ENCODE measurements at regions not wholly inside any gene's neighbourhood (a gene's known extent, or its start where the extent isn't known, plus 50 kb on each side); places are given as distances from the start of the nearest gene placed in this dataset.
"Not testable (repeated sequence)": the region's sequence is repeated elsewhere in the genome, so short reads cannot be mapped to it uniquely, and the experiment has no call there.

DNA sequence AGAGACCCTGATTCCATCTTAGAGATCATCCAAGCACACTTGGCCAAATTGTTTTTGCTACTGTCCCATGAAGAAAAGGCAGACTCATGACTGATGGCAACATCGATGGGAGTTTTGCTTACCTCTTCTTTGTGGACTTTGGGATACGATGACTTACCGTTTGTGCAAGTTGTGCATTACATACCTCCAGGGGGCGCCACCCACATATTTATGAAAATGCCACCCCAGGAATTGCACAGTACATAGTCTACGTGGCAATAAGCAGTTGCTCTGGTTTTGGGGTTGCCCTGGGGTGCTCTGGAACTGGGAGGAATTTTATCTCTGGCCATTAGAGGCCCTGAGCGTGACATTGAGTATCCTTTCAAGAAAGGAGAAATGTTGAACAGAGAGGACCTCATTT lies 139.0 kb upstream of the CCZ1B start:
- H3K9me3 ChIP-seq (ENCODE audit: control insufficient read depth, insufficient read depth, low read depth, low read length); H3K4me1 ChIP-seq (ENCODE audit: control insufficient read depth, insufficient read depth, low read length); H3K36me3 ChIP-seq (ENCODE audit: control insufficient read depth in 2 of 2, insufficient read depth in 1 of 2, low read length in 2 of 2); POLR2A ChIA-PET; H3K4me3 ChIP-seq (ENCODE audit: low read depth, low read length); H3K27ac ChIP-seq (ENCODE audit: extremely low read depth, low read depth, low read length): not testable (repeated sequence)
- CTCF ChIA-PET: interaction anchor here (0.6 to 1.0 kb wide), 4 partner anchors 14 to 150 kb away, joined by 3 to 4 read pairs (median 3); no protein-coding TSS in a partner anchor
- TF ChIP-seq ZNF654 (tag by site-specific recombination; IDR thresholded peaks at IDR 0.05; ENCODE audit: low read depth): peak; percentile 43

DNA sequence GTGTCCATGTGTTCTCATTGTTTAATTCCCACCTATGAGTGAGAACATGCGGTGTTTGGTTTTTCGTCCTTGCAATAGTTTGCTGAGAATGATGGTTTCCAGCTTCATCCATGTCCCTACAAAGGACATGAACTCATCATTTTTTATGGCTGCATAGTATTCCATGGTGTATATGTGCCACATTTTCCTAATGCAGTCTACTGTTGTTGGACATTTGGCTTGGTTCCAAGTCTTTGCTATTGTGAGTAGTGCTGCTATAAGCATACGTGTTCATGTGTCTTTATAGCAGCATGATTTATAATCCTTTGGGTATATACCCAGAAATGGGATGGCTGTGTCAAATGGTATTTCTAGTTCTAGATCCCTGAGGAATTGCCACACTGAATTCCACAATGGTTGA lies 144.1 kb upstream of the CCZ1B start:
- H3K4me1 ChIP-seq (ENCODE audit: control insufficient read depth, insufficient read depth, low read length); H3K36me3 ChIP-seq (ENCODE audit: control insufficient read depth in 2 of 2, insufficient read depth in 1 of 2, low read length in 2 of 2); POLR2A ChIA-PET; H3K27ac ChIP-seq (ENCODE audit: extremely low read depth, low read depth, low read length); H3K9me3 ChIP-seq (ENCODE audit: control insufficient read depth, insufficient read depth, low read depth, low read length); H3K4me3 ChIP-seq (ENCODE audit: low read depth, low read length); CTCF ChIA-PET: not testable (repeated sequence)
- TF ChIP-seq ZNF146 (tag by site-specific recombination; IDR thresholded peaks at IDR 0.05): peak; percentile 39; the same call in 1 of the 2 replicates

DNA sequence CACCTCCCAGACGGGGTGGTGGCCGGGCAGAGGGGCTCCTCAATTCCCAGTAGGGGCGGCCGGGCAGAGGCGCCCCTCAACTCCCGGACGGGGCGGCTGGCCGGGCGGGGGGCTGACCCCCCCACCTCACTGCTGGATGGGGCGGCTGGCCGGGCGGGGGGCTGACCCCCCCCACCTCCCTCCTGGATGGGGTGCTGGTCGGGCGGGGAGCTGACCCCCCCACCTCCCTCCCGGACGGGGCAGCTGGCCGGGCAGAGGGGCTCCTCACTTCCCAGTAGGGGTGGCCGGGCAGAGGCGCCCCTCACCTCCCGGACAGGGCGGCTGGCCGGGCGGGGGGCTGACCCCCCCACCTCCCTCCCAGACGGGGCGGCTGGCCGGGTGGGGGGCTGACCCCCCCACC lies 148.8 kb upstream of the CCZ1B start:
- CTCF ChIA-PET; POLR2A ChIA-PET; H3K9me3 ChIP-seq (ENCODE audit: control insufficient read depth, insufficient read depth, low read depth, low read length); H3K4me3 ChIP-seq (ENCODE audit: low read depth, low read length); H3K27ac ChIP-seq (ENCODE audit: extremely low read depth, low read depth, low read length); H3K36me3 ChIP-seq (ENCODE audit: control insufficient read depth in 2 of 2, insufficient read depth in 1 of 2, low read length in 2 of 2); H3K4me1 ChIP-seq (ENCODE audit: control insufficient read depth, insufficient read depth, low read length): not testable (repeated sequence)

DNA sequence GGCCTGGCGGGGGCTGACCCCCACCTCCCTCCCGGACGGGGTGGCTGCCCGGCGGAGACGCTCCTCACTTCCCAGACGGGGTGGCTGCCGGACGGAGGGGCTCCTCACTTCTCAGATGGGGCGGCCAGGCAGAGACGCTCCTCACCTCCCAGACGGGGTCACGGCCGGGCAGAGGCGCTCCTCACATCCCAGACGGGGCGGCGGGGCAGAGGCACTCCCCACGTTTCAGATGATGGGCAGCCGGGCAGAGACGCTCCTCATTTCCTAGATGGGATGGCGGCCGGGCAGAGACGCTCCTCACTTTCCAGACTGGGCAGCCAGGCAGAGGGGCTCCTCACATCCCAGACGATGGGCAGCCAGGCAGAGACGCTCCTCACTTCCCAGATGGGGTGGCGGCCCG lies 149.3 kb upstream of the CCZ1B start:
- POLR2A ChIA-PET; H3K4me3 ChIP-seq (ENCODE audit: low read depth, low read length); H3K9me3 ChIP-seq (ENCODE audit: control insufficient read depth, insufficient read depth, low read depth, low read length); H3K4me1 ChIP-seq (ENCODE audit: control insufficient read depth, insufficient read depth, low read length); CTCF ChIA-PET; H3K36me3 ChIP-seq (ENCODE audit: control insufficient read depth in 2 of 2, insufficient read depth in 1 of 2, low read length in 2 of 2); H3K27ac ChIP-seq (ENCODE audit: extremely low read depth, low read depth, low read length): not testable (repeated sequence)

- H3K4me1 ChIP-seq (ENCODE audit: control insufficient read depth, insufficient read depth, low read length); H3K27ac ChIP-seq (ENCODE audit: extremely low read depth, low read depth, low read length); CTCF ChIA-PET; H3K4me3 ChIP-seq (ENCODE audit: low read depth, low read length); H3K9me3 ChIP-seq (ENCODE audit: control insufficient read depth, insufficient read depth, low read depth, low read length); H3K36me3 ChIP-seq (ENCODE audit: control insufficient read depth in 2 of 2, insufficient read depth in 1 of 2, low read length in 2 of 2); POLR2A ChIA-PET: not testable (repeated sequence)
Observed at GRCh38 chr7:6977368-6977767, 151.3 kb upstream of the CCZ1B start.

DNA sequence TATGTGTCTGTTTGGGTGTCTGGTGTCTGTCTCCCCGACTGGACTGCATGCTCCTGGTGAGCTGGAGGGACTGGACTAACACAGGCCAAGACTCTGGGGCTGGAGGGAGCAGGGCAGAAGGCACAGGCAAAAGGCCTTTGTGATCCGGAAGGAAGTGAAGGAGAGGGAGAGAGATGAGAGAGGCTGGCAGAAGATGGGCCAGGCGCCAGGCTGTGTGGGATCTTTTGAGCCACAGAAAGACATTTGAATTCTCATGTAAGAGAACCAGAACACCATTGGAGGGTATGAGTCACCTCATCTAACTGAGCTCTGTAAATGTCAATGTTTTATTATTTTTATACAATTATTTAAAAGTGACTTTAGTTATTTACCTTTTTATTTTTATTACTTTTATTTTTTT lies 152.3 kb upstream of the CCZ1B start:
- POLR2A ChIA-PET, CTCF ChIA-PET: not testable (repeated sequence)

GRCh38 chr7:6979456-6979855 lies 153.4 kb upstream of the CCZ1B start:
- POLR2A ChIA-PET; H3K9me3 ChIP-seq (ENCODE audit: control insufficient read depth, insufficient read depth, low read depth, low read length); H3K4me1 ChIP-seq (ENCODE audit: control insufficient read depth, insufficient read depth, low read length); H3K36me3 ChIP-seq (ENCODE audit: control insufficient read depth in 2 of 2, insufficient read depth in 1 of 2, low read length in 2 of 2); H3K4me3 ChIP-seq (ENCODE audit: low read depth, low read length); H3K27ac ChIP-seq (ENCODE audit: extremely low read depth, low read depth, low read length): not testable (repeated sequence)
- CTCF ChIA-PET: interaction anchor here (0.8 kb wide), 1 partner anchor 124 kb away, joined by 3 read pairs; no protein-coding TSS in a partner anchor

More for the DNA sequence above, 152.3 kb upstream of the CCZ1B start:
- not testable (repeated sequence) for H3K4me1 ChIP-seq (ENCODE audit: control insufficient read depth, insufficient read depth, low read length); H3K36me3 ChIP-seq (ENCODE audit: control insufficient read depth in 2 of 2, insufficient read depth in 1 of 2, low read length in 2 of 2); H3K4me3 ChIP-seq (ENCODE audit: low read depth, low read length); H3K27ac ChIP-seq (ENCODE audit: extremely low read depth, low read depth, low read length); H3K9me3 ChIP-seq (ENCODE audit: control insufficient read depth, insufficient read depth, low read depth, low read length)

DNA sequence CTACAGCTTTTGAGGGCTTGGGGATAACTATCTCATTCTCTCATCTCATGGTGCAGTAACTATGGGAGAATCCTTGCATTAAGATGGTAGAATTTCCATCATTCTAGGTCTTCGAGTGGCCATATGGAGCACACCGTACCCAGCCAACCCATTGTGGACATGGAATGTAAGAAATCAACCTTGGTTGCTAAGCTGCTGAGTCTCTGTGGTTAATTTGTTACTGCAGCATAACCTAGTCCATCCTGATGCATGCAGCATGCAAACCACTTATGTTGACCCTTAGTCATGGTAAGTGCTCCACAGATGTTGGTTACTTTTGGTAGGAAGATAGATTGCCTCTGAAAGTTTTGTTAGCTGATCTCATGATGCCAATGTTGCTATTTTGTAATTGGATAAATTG lies 156.3 kb upstream of the CCZ1B start:
- H3K4me1 ChIP-seq (ENCODE audit: control insufficient read depth, insufficient read depth, low read length); CTCF ChIA-PET; POLR2A ChIA-PET; H3K4me3 ChIP-seq (ENCODE audit: low read depth, low read length); H3K9me3 ChIP-seq (ENCODE audit: control insufficient read depth, insufficient read depth, low read depth, low read length); H3K27ac ChIP-seq (ENCODE audit: extremely low read depth, low read depth, low read length); H3K36me3 ChIP-seq (ENCODE audit: control insufficient read depth in 2 of 2, insufficient read depth in 1 of 2, low read length in 2 of 2): not testable (repeated sequence)

DNA sequence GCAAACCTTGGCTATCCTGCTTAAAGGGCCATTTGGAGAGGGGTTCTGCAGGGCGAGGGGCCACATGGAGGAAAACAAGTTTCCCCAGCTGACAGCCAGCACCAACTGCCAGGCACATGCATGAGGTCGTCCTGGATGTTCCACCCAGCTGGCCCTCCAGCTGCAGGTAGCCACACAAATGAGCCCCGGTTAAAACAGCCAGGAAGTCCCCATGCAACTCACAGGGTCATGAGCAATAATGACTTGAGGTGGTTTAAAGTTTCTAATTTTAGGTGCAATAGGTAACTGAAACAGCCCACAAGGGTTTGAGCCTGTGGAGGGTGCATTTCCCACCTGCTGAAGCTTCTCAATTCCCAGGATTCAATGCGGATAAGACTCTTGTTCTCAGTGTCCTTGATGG lies 160.8 kb upstream of the CCZ1B start:
- CTCF ChIA-PET; H3K9me3 ChIP-seq (ENCODE audit: control insufficient read depth, insufficient read depth, low read depth, low read length); H3K27ac ChIP-seq (ENCODE audit: extremely low read depth, low read depth, low read length); H3K4me1 ChIP-seq (ENCODE audit: control insufficient read depth, insufficient read depth, low read length); H3K4me3 ChIP-seq (ENCODE audit: low read depth, low read length); H3K36me3 ChIP-seq (ENCODE audit: control insufficient read depth in 2 of 2, insufficient read depth in 1 of 2, low read length in 2 of 2); POLR2A ChIA-PET: not testable (repeated sequence)

GRCh38 chr7:6988608-6989007 lies 162.5 kb upstream of the CCZ1B start:
- POLR2A ChIA-PET; H3K4me1 ChIP-seq (ENCODE audit: control insufficient read depth, insufficient read depth, low read length); H3K9me3 ChIP-seq (ENCODE audit: control insufficient read depth, insufficient read depth, low read depth, low read length); CTCF ChIA-PET; H3K36me3 ChIP-seq (ENCODE audit: control insufficient read depth in 2 of 2, insufficient read depth in 1 of 2, low read length in 2 of 2); H3K27ac ChIP-seq (ENCODE audit: extremely low read depth, low read depth, low read length); H3K4me3 ChIP-seq (ENCODE audit: low read depth, low read length): not testable (repeated sequence)

DNA sequence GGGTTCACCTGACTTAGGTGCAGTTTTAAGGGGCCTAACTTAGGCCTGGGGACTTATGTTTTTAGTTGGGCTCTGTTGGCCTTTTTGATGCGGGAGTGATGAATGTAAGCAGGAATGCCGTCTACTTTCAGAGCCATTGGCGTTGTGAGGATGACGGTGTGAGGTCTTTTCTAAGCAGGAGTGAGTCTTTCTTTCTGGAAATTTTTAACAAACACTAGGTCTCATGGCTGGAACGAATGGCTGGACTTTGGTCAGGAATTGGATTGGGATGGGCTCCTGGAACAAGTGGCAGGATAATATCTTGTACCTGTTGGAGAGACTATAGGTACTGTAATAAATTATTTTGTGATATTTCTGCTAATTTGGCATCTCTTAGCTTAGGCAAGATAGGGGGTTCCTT lies 163.9 kb upstream of the CCZ1B start:
- H3K27ac ChIP-seq (ENCODE audit: extremely low read depth, low read depth, low read length); H3K4me3 ChIP-seq (ENCODE audit: low read depth, low read length); CTCF ChIA-PET; H3K36me3 ChIP-seq (ENCODE audit: control insufficient read depth in 2 of 2, insufficient read depth in 1 of 2, low read length in 2 of 2); POLR2A ChIA-PET; H3K9me3 ChIP-seq (ENCODE audit: control insufficient read depth, insufficient read depth, low read depth, low read length); H3K4me1 ChIP-seq (ENCODE audit: control insufficient read depth, insufficient read depth, low read length): not testable (repeated sequence)
